HFF-Myc (cell line): ENCODE measurements at regions not wholly inside any gene's neighbourhood (a gene's known extent, or its start where the extent isn't known, plus 50 kb on each side); places are given as distances from the start of the nearest gene placed in this dataset.

Source experiments
- DNase-seq: peaks from one replicate; pipeline ENCODE4 v3.0.0-alpha.2; 2011; ENCODE audit warnings: low read depth; ENCODE audit errors: extremely low read depth
- H3K4me3 ChIP-seq: replicated peaks from 2 replicates; pipeline ENCODE4 v1.5.1; 2011; ENCODE audit warnings: low read depth, mild to moderate bottlenecking, control low read depth, low read length
- TF ChIP-seq, protein P1 (sequence below): IDR thresholded peaks from 2 replicates; pipeline ENCODE4 v1.5.1; 2012; ENCODE audit warnings: mild to moderate bottlenecking, low read depth, low read length, control low read depth; ENCODE audit errors: missing control alignments

DNA sequence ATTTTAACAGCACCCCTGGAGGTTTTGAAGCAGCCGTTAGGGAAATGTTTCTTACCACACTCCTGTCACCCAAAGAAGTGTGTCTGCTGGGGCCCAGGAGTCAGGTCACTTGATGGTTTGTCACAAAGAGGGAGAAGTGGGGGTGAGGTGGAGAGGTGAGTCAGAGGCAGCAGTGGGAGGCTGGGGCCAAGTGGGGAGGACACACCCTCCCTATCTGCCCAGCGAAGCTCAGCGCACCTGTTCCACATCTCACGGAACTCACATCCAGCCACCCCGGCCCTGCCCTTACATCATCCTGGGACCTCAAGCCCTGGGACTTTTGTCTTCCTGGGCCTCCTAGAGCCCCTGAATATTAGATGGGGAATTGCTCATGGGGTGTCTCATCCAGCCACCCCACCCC, 171.1 kb upstream of the SMIM23 start:
- no peak for DNase-seq
- TF ChIP-seq, protein P1, sequence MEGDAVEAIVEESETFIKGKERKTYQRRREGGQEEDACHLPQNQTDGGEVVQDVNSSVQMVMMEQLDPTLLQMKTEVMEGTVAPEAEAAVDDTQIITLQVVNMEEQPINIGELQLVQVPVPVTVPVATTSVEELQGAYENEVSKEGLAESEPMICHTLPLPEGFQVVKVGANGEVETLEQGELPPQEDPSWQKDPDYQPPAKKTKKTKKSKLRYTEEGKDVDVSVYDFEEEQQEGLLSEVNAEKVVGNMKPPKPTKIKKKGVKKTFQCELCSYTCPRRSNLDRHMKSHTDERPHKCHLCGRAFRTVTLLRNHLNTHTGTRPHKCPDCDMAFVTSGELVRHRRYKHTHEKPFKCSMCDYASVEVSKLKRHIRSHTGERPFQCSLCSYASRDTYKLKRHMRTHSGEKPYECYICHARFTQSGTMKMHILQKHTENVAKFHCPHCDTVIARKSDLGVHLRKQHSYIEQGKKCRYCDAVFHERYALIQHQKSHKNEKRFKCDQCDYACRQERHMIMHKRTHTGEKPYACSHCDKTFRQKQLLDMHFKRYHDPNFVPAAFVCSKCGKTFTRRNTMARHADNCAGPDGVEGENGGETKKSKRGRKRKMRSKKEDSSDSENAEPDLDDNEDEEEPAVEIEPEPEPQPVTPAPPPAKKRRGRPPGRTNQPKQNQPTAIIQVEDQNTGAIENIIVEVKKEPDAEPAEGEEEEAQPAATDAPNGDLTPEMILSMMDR = no peak
- no peak overlapping the region for H3K4me3 ChIP-seq

GRCh38 chr5:171614971-171615653, 170.5 kb upstream of the SMIM23 start:
- H3K4me3 ChIP-seq = no peak overlapping the region
- DNase-seq = no peak
- TF ChIP-seq, protein P1 = no peak

GRCh38 chr5:171615705-171616640, 169.6 kb upstream of the SMIM23 start:
- TF ChIP-seq, protein P1 = no peak

DNA sequence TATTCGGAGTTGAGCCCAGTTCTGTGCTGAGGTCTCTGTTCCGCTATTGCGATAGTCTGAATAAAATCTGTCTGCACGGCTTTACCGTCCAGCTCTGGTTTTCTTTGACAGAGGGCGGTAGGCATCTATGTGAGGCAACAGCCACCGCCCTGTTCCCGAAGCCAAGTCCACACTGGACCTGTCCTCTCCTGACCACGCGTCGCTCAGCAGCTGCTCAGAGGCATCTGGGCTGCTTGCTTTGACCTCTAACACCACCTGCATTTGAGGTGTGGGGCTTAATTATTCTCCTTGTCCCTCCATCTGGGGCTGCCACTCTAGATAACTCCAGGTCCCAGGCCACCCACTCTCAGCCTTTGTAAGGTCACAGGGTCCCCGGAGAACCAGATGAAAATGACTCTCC, 168.4 kb upstream of the SMIM23 start:
- no peak overlapping the region for H3K4me3 ChIP-seq
- TF ChIP-seq, protein P1 = no peak
- no peak for DNase-seq

More at GRCh38 chr5:171615705-171616640, 169.6 kb upstream of the SMIM23 start:
- DNase-seq = no peak
- no peak overlapping the region for H3K4me3 ChIP-seq

GRCh38 chr5:171617817-171618591, 167.6 kb upstream of the SMIM23 start:
- no peak for DNase-seq
- H3K4me3 ChIP-seq = no peak overlapping the region
- TF ChIP-seq, protein P1 = no peak

GRCh38 chr5:171619196-171619595, 166.4 kb upstream of the SMIM23 start:
- no peak for DNase-seq
- H3K4me3 ChIP-seq = no peak overlapping the region
- TF ChIP-seq, protein P1 = no peak
